IgD-negative memory B cell (primary cell): ENCODE measurements at regions not wholly inside any gene's neighbourhood (a gene's known extent, or its start where the extent isn't known, plus 50 kb on each side); places are given as distances from the start of the nearest gene placed in this dataset.
"Not testable (repeated sequence)": the region's sequence is repeated elsewhere in the genome, so short reads cannot be mapped to it uniquely, and the experiment has no call there.

ENCODE experiments used
- H3K27ac Mint-ChIP-seq, 3 donors: one replicate each; pipeline ENCODE4 v1.8.0; 2020 to 2022; ENCODE audit warnings: mild to moderate bottlenecking in 3 of 3, mixed read lengths in 3 of 3, moderate library complexity in 1 of 3
- H3K27me3 Mint-ChIP-seq: one replicate; pipeline ENCODE4 v1.8.0; 2021; ENCODE audit warnings: mixed read lengths
- H3K36me3 Mint-ChIP-seq: one replicate; pipeline ENCODE4 v1.8.0; 2020; ENCODE audit warnings: mild to moderate bottlenecking, mixed read lengths
- H3K4me1 Mint-ChIP-seq, 3 donors: one replicate each; pipeline ENCODE4 v1.8.0; 2020 to 2022; ENCODE audit warnings: mixed read lengths in 3 of 3, mild to moderate bottlenecking in 1 of 3
- H3K4me3 Mint-ChIP-seq, 4 donors: one replicate each; pipeline ENCODE4 v1.8.0; 2020 to 2022; ENCODE audit warnings: mild to moderate bottlenecking in 4 of 4, mixed read lengths in 4 of 4, moderate library complexity in 3 of 4
- H3K9me3 Mint-ChIP-seq, 3 donors: one replicate each; pipeline ENCODE4 v1.8.0; 2020 to 2021; ENCODE audit warnings: mixed read lengths in 3 of 3, mild to moderate bottlenecking in 1 of 3

GRCh38 chr4:83947830-83948193, 411.9 kb downstream of the GPAT3 start:
- H3K27me3 Mint-ChIP-seq, result no peaks in the 10 kb centered on the region
- H3K4me1 Mint-ChIP-seq, result peaks cover 0 to 3% (median 0%) of the 10 kb centered on the region in 3 donors
- peaks cover 0 to 2% (median 0%) of the 10 kb centered on the region in 3 donors for H3K9me3 Mint-ChIP-seq
- no peaks in the 10 kb centered on the region for H3K36me3 Mint-ChIP-seq
- no peak overlapping the region for H3K4me3 Mint-ChIP-seq
- no peak overlapping the region for H3K27ac Mint-ChIP-seq

- no peaks in the 10 kb centered on the region for H3K27me3 Mint-ChIP-seq
- peak overlapping the region in 1 of 3 donors; percentile 6 for H3K27ac Mint-ChIP-seq
- peaks cover 0 to 2% (median 1%) of the 10 kb centered on the region in 3 donors for H3K9me3 Mint-ChIP-seq
- H3K4me1 Mint-ChIP-seq, result peaks cover 0 to 3% (median 0%) of the 10 kb centered on the region in 3 donors
- H3K4me3 Mint-ChIP-seq, result no peak overlapping the region
- no peaks in the 10 kb centered on the region for H3K36me3 Mint-ChIP-seq
Measured at GRCh38 chr4:83947125-83947829, 411.4 kb downstream of the GPAT3 start.

- not testable (repeated sequence) for H3K36me3 Mint-ChIP-seq, H3K9me3 Mint-ChIP-seq, H3K4me1 Mint-ChIP-seq, H3K27me3 Mint-ChIP-seq, H3K27ac Mint-ChIP-seq, H3K4me3 Mint-ChIP-seq
Measured at GRCh38 chr4:83943691-83944090, 407.8 kb downstream of the GPAT3 start.

GRCh38 chr4:83932750-83933391, 397.0 kb downstream of the GPAT3 start:
- Mint-ChIP-seq H3K4me1 (no peaks in the 10 kb centered on the region), H3K27ac (no peak overlapping the region), H3K9me3 (peaks cover 0 to 4% (median 0%) of the 10 kb centered on the region in 3 donors), H3K27me3 (peaks cover 1% of the 10 kb centered on the region), H3K4me3 (no peak overlapping the region), H3K36me3 (no peaks in the 10 kb centered on the region)

GRCh38 chr4:83931659-83932438, 395.9 kb downstream of the GPAT3 start:
- Mint-ChIP-seq H3K27ac (no peak overlapping the region), H3K4me3 (no peak overlapping the region), H3K9me3 (peaks cover 0 to 2% (median 0%) of the 10 kb centered on the region in 3 donors), H3K4me1 (no peaks in the 10 kb centered on the region), H3K27me3 (peaks cover 1% of the 10 kb centered on the region), H3K36me3 (no peaks in the 10 kb centered on the region)

GRCh38 chr4:83929550-83929949, 393.6 kb downstream of the GPAT3 start:
- Mint-ChIP-seq H3K9me3 (no peaks in the 10 kb centered on the region), H3K36me3 (no peaks in the 10 kb centered on the region), H3K4me3 (no peak overlapping the region), H3K27me3 (peaks cover 1% of the 10 kb centered on the region), H3K27ac (no peak overlapping the region), H3K4me1 (no peaks in the 10 kb centered on the region)

GRCh38 chr4:83926950-83927349, 391.0 kb downstream of the GPAT3 start:
- no peaks in the 10 kb centered on the region for H3K36me3 Mint-ChIP-seq
- H3K27me3 Mint-ChIP-seq, result peaks cover 1% of the 10 kb centered on the region
- no peaks in the 10 kb centered on the region for H3K4me1 Mint-ChIP-seq
- no peak overlapping the region for H3K27ac Mint-ChIP-seq
- no peak overlapping the region for H3K4me3 Mint-ChIP-seq
- H3K9me3 Mint-ChIP-seq, result no peaks in the 10 kb centered on the region

- no peak overlapping the region for H3K4me3 Mint-ChIP-seq
- H3K9me3 Mint-ChIP-seq, result peaks cover 0 to 1% (median 0%) of the 10 kb centered on the region in 3 donors
- H3K27ac Mint-ChIP-seq, result no peak overlapping the region
- no peaks in the 10 kb centered on the region for H3K27me3 Mint-ChIP-seq
- H3K36me3 Mint-ChIP-seq, result no peaks in the 10 kb centered on the region
- H3K4me1 Mint-ChIP-seq, result no peaks in the 10 kb centered on the region
Measured at GRCh38 chr4:83923341-83923740, 387.4 kb downstream of the GPAT3 start.

- H3K4me1 Mint-ChIP-seq, result no peaks in the 10 kb centered on the region
- peaks cover 0 to 1% (median 0%) of the 10 kb centered on the region in 3 donors for H3K9me3 Mint-ChIP-seq
- no peaks in the 10 kb centered on the region for H3K27me3 Mint-ChIP-seq
- H3K36me3 Mint-ChIP-seq, result no peaks in the 10 kb centered on the region
- no peak overlapping the region for H3K4me3 Mint-ChIP-seq
- no peak overlapping the region for H3K27ac Mint-ChIP-seq
Measured at GRCh38 chr4:83922402-83922801, 386.5 kb downstream of the GPAT3 start.

- no peak overlapping the region for H3K4me3 Mint-ChIP-seq
Measured at GRCh38 chr4:83921124-83921523, 385.2 kb downstream of the GPAT3 start.

GRCh38 chr4:83920375-83920774, 384.5 kb downstream of the GPAT3 start:
- H3K4me1 Mint-ChIP-seq, result no peaks in the 10 kb centered on the region
- no peak overlapping the region for H3K4me3 Mint-ChIP-seq
- no peaks in the 10 kb centered on the region for H3K36me3 Mint-ChIP-seq
- no peak overlapping the region for H3K27ac Mint-ChIP-seq
- peaks cover 0 to 1% (median 0%) of the 10 kb centered on the region in 3 donors for H3K9me3 Mint-ChIP-seq
- H3K27me3 Mint-ChIP-seq, result no peaks in the 10 kb centered on the region

More at GRCh38 chr4:83921124-83921523, 385.2 kb downstream of the GPAT3 start:
- H3K4me1 Mint-ChIP-seq, result no peaks in the 10 kb centered on the region
- no peaks in the 10 kb centered on the region for H3K36me3 Mint-ChIP-seq
- H3K27ac Mint-ChIP-seq, result no peak overlapping the region
- no peaks in the 10 kb centered on the region for H3K27me3 Mint-ChIP-seq
- peaks cover 0 to 1% (median 0%) of the 10 kb centered on the region in 3 donors for H3K9me3 Mint-ChIP-seq

- Mint-ChIP-seq H3K27ac (no peak overlapping the region), H3K9me3 (peaks cover 0 to 1% (median 0%) of the 10 kb centered on the region in 3 donors), H3K36me3 (no peaks in the 10 kb centered on the region), H3K4me1 (no peaks in the 10 kb centered on the region), H3K4me3 (no peak overlapping the region), H3K27me3 (no peaks in the 10 kb centered on the region)
Measured at GRCh38 chr4:83917572-83917971, 381.7 kb downstream of the GPAT3 start.

GRCh38 chr4:83910693-83911092, 374.8 kb downstream of the GPAT3 start:
- Mint-ChIP-seq H3K27me3 (no peaks in the 10 kb centered on the region), H3K4me1 (no peaks in the 10 kb centered on the region), H3K36me3 (no peaks in the 10 kb centered on the region), H3K4me3 (no peak overlapping the region), H3K27ac (no peak overlapping the region), H3K9me3 (peaks cover 0 to 3% (median 0%) of the 10 kb centered on the region in 3 donors)

GRCh38 chr4:83906561-83906960, 370.7 kb downstream of the GPAT3 start:
- Mint-ChIP-seq H3K4me1 (no peaks in the 10 kb centered on the region), H3K27ac (no peak overlapping the region), H3K36me3 (no peaks in the 10 kb centered on the region), H3K4me3 (no peak overlapping the region), H3K27me3 (no peaks in the 10 kb centered on the region), H3K9me3 (peaks cover 0 to 4% (median 2%) of the 10 kb centered on the region in 3 donors)

GRCh38 chr4:83905952-83906351, 370.0 kb downstream of the GPAT3 start:
- Mint-ChIP-seq H3K4me1 (no peaks in the 10 kb centered on the region), H3K27me3 (no peaks in the 10 kb centered on the region), H3K36me3 (no peaks in the 10 kb centered on the region), H3K4me3 (no peak overlapping the region), H3K9me3 (peaks cover 0 to 9% (median 2%) of the 10 kb centered on the region in 3 donors), H3K27ac (no peak overlapping the region)
